ENCODE measurements at regions not wholly inside any gene's neighbourhood (a gene's known extent, or its start where the extent isn't known, plus 50 kb on each side); places are given as distances from the start of the nearest gene placed in this dataset.

- no peaks in the 10 kb centered on the region for H3K9me1 ChIP-seq (ENCODE audit: control insufficient read depth, insufficient read depth, low read length)
- no peak for TF ChIP-seq E2F5 (CRISPR knock-in tag; IDR thresholded peaks at IDR 0.05)
- no peak for TF ChIP-seq ELF4 (CRISPR knock-in tag; IDR thresholded peaks at IDR 0.05)
- peak; percentile 20; the same call in 1 of the 2 replicates for TF ChIP-seq ATF3 (IDR thresholded peaks at IDR 0.05)
- no peak for TF ChIP-seq ATF3 (CRISPR knock-in tag; conservative IDR thresholded peaks at IDR 0.05)
- ChIA-PET POLR2A (no interaction called here), CTCF (ENCODE audit: low intra/inter-chr PET ratio) (no interaction called here)
- H3K36me3 ChIP-seq (ENCODE audit: control insufficient read depth, insufficient read depth, low read length), result no peaks in the 10 kb centered on the region
- no peaks in the 10 kb centered on the region for H3K79me2 ChIP-seq (ENCODE audit: control insufficient read depth, insufficient read depth, low read length)
- no peak overlapping the region for H2AFZ ChIP-seq (ENCODE audit: low read depth, low read length)
- no peak overlapping the region for H3K4me3 ChIP-seq
- DNase-seq (ENCODE audit: extremely low read depth in 1 of 4, low spot score in 3 of 4), result no peak
- in situ Hi-C loops (cut with MboI), result no loop called here
- H4K20me1 ChIP-seq (replicated peaks; ENCODE audit: control insufficient read depth, insufficient read depth, low read length), result no peaks in the 10 kb centered on the region
- no peak overlapping the region for H3K4me2 ChIP-seq (ENCODE audit: insufficient read depth, low read length)
- FAIRE-seq, result no peak
- no peaks in the 10 kb centered on the region for H3K4me1 ChIP-seq (replicated peaks in 1 of 2; ENCODE audit: control insufficient read depth in 2 of 2, insufficient read depth in 2 of 2, low read length in 2 of 2)
- no TSS peak for BruUV-seq (replicated peaks)
- intact Hi-C loops (cut with micrococcal nuclease), result no loop called here
- H3K27ac ChIP-seq (ENCODE audit: extremely low read depth, low read depth, low read length), result no peak overlapping the region
- no peaks in the 10 kb centered on the region for H3K27me3 ChIP-seq (ENCODE audit: control insufficient read depth in 2 of 2, insufficient read depth in 2 of 2, low read length in 2 of 2)
- no peaks in the 10 kb centered on the region for H3K9me3 ChIP-seq (replicated peaks; ENCODE audit: control insufficient read depth, insufficient read depth, low read depth, low read length)
- H3K9ac ChIP-seq (ENCODE audit: insufficient read depth in 1 of 2, low read depth in 2 of 2, low read length in 2 of 2), result no peak overlapping the region
- 14% methylated on average over 3 of the region's 3 CpGs for WGBS (ENCODE audit: insufficient coverage, low coverage, missing lambda C conversion rate)
- no peak for ATAC-seq
Measured at GRCh38 chr7:125641884-125642283, 712.3 kb upstream of the POT1 start.
